NB4 (cell line): ENCODE measurements at regions not wholly inside any gene's neighbourhood (a gene's known extent, or its start where the extent isn't known, plus 50 kb on each side); places are given as distances from the start of the nearest gene placed in this dataset.

Experiments used
- POLR2A ChIP-seq: IDR thresholded peaks from 2 replicates; pipeline ENCODE4 v1.6.1; 2011; ENCODE audit warnings: mild to moderate bottlenecking; ENCODE audit not compliant: insufficient read length; ENCODE audit errors: extremely low read depth
- TF ChIP-seq, protein P1 (sequence below): IDR thresholded peaks from 2 replicates; pipeline ENCODE4 v1.6.1; 2011; ENCODE audit warnings: low read depth, low read length
- TF ChIP-seq, protein P2 (sequence below): IDR thresholded peaks from one replicate; pipeline ENCODE4 v1.5.1; 2012; ENCODE audit warnings: low read depth, low read length

DNA sequence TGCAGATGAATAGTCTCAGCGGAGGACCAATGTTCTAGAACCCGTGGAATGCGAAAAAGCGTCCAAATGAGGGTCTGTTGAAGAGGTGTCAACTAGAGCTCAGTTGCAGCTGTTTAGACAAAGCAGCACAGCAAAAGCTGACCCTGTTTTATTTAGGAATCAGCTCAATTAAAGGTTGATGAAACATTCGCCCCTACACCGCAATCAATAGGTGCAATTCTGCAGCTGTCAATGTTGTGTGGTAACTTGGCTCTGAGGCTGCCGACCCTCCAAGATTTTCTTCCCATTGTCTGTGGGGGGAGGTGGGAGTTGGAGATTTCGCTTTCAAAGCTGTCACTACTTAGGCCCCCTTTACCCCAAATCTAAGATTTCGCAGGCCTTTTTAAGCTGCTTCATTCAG is 330.0 kb downstream of the ETAA1 start:
- TF ChIP-seq POLR2A, result no peak
- TF ChIP-seq, protein P1, sequence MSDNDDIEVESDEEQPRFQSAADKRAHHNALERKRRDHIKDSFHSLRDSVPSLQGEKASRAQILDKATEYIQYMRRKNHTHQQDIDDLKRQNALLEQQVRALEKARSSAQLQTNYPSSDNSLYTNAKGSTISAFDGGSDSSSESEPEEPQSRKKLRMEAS, result no peak
- TF ChIP-seq, protein P2, sequence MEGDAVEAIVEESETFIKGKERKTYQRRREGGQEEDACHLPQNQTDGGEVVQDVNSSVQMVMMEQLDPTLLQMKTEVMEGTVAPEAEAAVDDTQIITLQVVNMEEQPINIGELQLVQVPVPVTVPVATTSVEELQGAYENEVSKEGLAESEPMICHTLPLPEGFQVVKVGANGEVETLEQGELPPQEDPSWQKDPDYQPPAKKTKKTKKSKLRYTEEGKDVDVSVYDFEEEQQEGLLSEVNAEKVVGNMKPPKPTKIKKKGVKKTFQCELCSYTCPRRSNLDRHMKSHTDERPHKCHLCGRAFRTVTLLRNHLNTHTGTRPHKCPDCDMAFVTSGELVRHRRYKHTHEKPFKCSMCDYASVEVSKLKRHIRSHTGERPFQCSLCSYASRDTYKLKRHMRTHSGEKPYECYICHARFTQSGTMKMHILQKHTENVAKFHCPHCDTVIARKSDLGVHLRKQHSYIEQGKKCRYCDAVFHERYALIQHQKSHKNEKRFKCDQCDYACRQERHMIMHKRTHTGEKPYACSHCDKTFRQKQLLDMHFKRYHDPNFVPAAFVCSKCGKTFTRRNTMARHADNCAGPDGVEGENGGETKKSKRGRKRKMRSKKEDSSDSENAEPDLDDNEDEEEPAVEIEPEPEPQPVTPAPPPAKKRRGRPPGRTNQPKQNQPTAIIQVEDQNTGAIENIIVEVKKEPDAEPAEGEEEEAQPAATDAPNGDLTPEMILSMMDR, result no peak
